MM.1S (cell line): ENCODE measurements at regions not wholly inside any gene's neighbourhood (a gene's known extent, or its start where the extent isn't known, plus 50 kb on each side); places are given as distances from the start of the nearest gene placed in this dataset.

ENCODE experiments used
- EZH2 ChIP-seq: fragments of 300-600 bp; sonication (generic); optimal IDR thresholded peaks from 2 replicates; pipeline ENCODE3; 2017; ENCODE audit warnings: low read depth, mild to moderate bottlenecking, antibody characterized with exemption, low read length, mixed read lengths
- EZH2phosphoT487 ChIP-seq: fragments of 300-600 bp; sonication (generic); IDR thresholded peaks from 2 replicates; pipeline ENCODE4 v1.6.1; 2018; ENCODE audit warnings: antibody characterized with exemption, low read length
- TF ChIP-seq, protein P1 (sequence below): fragments of 300-600 bp; sonication (generic); IDR thresholded peaks from 2 replicates; pipeline ENCODE4 v1.5.1; 2016; ENCODE audit warnings: antibody characterized with exemption, low read length, mixed read lengths

DNA sequence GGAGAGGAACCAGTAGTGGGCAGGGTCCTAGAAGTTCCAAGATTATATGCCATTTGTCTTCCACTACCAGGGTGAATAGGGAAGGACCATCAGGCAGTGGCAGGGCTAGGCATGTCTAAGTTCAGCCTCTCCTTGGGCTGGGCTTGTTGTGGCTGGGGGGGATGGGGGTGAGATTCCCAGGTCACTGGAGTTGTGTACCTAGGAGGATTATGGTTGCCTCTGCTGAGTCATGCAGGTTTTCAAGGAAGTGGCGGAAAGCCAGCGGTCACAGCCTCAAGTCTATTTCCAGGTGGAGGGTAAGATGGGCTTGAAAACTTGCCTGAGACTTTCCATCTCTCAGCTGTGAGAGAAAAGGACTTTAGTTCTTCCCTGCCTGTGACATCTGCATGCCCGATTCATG lies 1407.1 kb downstream of the SI start:
- TF ChIP-seq, protein P1, sequence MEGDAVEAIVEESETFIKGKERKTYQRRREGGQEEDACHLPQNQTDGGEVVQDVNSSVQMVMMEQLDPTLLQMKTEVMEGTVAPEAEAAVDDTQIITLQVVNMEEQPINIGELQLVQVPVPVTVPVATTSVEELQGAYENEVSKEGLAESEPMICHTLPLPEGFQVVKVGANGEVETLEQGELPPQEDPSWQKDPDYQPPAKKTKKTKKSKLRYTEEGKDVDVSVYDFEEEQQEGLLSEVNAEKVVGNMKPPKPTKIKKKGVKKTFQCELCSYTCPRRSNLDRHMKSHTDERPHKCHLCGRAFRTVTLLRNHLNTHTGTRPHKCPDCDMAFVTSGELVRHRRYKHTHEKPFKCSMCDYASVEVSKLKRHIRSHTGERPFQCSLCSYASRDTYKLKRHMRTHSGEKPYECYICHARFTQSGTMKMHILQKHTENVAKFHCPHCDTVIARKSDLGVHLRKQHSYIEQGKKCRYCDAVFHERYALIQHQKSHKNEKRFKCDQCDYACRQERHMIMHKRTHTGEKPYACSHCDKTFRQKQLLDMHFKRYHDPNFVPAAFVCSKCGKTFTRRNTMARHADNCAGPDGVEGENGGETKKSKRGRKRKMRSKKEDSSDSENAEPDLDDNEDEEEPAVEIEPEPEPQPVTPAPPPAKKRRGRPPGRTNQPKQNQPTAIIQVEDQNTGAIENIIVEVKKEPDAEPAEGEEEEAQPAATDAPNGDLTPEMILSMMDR = no peak
- TF ChIP-seq EZH2 (no peak), EZH2phosphoT487 (no peak)
